Upper lobe of left lung (tissue), 4 donors: ENCODE measurements at regions not wholly inside any gene's neighbourhood (a gene's known extent, or its start where the extent isn't known, plus 50 kb on each side); places are given as distances from the start of the nearest gene placed in this dataset.

Source experiments
- CTCF ChIP-seq, 6 experiments: fragments of 450-650 bp in 4 of 6; fragments of 200-600 bp in 2 of 6; sonication (generic) in 2 of 6; IDR thresholded peaks; one replicate each; pipeline ENCODE4 v1.5.1; 2016 to 2019; ENCODE audit warnings: antibody characterized with exemption in 6 of 6
- EP300 ChIP-seq, 4 donors: sonication (generic); formaldehyde crosslinking; IDR thresholded peaks; one replicate each; pipeline ENCODE4 v1.5.1; 2017; ENCODE audit warnings: antibody characterized with exemption in 4 of 4, control low read depth in 2 of 4
- POLR2A ChIP-seq, 4 donors: fragments of 450-650 bp; IDR thresholded peaks; one replicate each; pipeline ENCODE4 v1.5.1; 2016 to 2017; ENCODE audit warnings: antibody characterized with exemption in 4 of 4, mild to moderate bottlenecking in 2 of 4
- POLR2AphosphoS5 ChIP-seq, 2 donors: sonication (generic); formaldehyde crosslinking; IDR thresholded peaks; one replicate each; pipeline ENCODE4 v1.5.1; 2017; ENCODE audit warnings: antibody characterized with exemption in 2 of 2

GRCh38 chrX:95718746-95719145 lies 965.9 kb upstream of the DIAPH2 start:
- no peak for TF ChIP-seq CTCF (IDR thresholded peaks at IDR 0.05)
- TF ChIP-seq POLR2A (IDR thresholded peaks at IDR 0.05): no peak
- no peak for TF ChIP-seq EP300 (IDR thresholded peaks at IDR 0.05)
- TF ChIP-seq POLR2AphosphoS5 (IDR thresholded peaks at IDR 0.05): no peak
